ENCODE measurements at regions not wholly inside any gene's neighbourhood (a gene's known extent, or its start where the extent isn't known, plus 50 kb on each side); places are given as distances from the start of the nearest gene placed in this dataset.

DNA sequence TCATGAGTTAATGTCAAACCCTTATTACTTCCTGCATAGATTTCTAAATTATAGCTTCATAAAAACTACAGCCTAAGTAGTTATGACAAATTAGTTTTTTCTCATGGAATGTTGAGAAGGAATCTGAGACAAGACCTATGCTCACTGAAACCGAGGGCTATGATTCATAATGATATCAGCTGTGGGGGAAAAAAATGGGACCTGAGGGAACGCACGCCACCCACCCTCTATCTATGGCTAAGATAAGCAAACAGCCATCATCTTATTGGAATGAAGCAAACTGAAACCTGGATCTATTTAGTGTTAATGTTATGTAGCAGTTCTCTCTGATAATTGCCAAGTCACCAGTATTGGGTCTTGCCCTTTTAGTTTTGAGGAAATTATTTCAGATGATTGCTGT, 906.9 kb upstream of the RAG2 start:
- H3K4me1 ChIP-seq: no peaks in the 10 kb centered on the region
- ChIA-PET POLR2A (no interaction called here), CTCF (no interaction called here)
- H3K27ac ChIP-seq: no peak overlapping the region
- FAIRE-seq (no peak), ATAC-seq (no peak), DNase-seq (ENCODE audit: low read depth in 1 of 2, low spot score in 1 of 2) (no peak)
- no peak overlapping the region for H3K4me3 ChIP-seq
- H3K4me2 ChIP-seq: no peak overlapping the region
- WGBS (ENCODE audit: missing lambda C conversion rate): 1% methylated on average over 3 of the region's 3 CpGs
- no peaks in the 10 kb centered on the region for H3K9me3 ChIP-seq
- TF ChIP-seq NFE2L2 (conservative IDR thresholded peaks at IDR 0.05; ENCODE audit: low read length): no peak
- no peak for TF ChIP-seq CBX8 (IDR thresholded peaks at IDR 0.05)
- no peak for TF ChIP-seq RFX5 (IDR thresholded peaks at IDR 0.05)
- no peak for TF ChIP-seq CBX2 (IDR thresholded peaks at IDR 0.05; ENCODE audit: borderline replicate concordance, low read depth)
- no peak for TF ChIP-seq BHLHE40 (IDR thresholded peaks at IDR 0.05; ENCODE audit: low read depth, low read length)
- TF ChIP-seq CEBPB (IDR thresholded peaks at IDR 0.05): no peak

DNA sequence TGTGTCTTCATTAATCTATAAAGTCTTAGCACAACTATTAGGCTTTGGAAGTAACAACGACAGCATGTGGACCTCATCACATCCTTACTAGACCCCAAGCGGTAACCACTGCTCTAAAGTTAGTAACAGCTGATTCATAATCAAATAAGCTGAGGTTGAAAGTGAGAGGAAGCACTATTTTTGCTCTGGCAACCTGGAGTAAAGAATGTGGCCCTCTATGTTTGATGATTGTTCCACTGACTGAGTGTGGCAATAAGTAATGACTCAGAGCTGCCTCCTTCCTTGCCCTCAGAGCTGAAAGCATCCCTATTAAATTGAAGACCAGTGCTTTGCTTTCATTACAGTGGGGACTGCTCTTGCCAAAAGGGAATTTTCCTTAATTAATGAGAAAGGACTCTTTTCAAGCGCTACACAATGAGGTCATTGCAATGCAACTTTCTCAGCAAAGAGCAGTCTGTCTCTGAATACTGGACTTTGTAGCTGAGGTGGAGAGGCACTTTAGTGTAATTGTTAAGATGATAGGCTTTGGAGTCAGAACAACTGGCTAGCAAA, 906.1 kb upstream of the RAG2 start:
- CTCF ChIA-PET: no interaction called here
- FAIRE-seq: no peak
- Histone ChIP-seq H3K27ac (no peak overlapping the region), H3K9me3 (no peaks in the 10 kb centered on the region), H3K4me1 (no peaks in the 10 kb centered on the region), H3K4me2 (no peak overlapping the region), H3K4me3 (no peak overlapping the region)
- 0% methylated on average over 3 of the region's 3 CpGs for WGBS (ENCODE audit: missing lambda C conversion rate)
- ATAC-seq: no peak
- DNase-seq (ENCODE audit: low read depth in 1 of 2, low spot score in 1 of 2): no peak
- TF ChIP-seq HOXB5 (CRISPR knock-in tag; IDR thresholded peaks at IDR 0.05) (no peak), HES2 (IDR thresholded peaks at IDR 0.05) (no peak), KDM1A (IDR thresholded peaks at IDR 0.05; ENCODE audit: low read depth) (no peak), FOXS1 (CRISPR knock-in tag; IDR thresholded peaks at IDR 0.05) (no peak), MAX (IDR thresholded peaks at IDR 0.05) (no peak), CHD2 (IDR thresholded peaks at IDR 0.05; ENCODE audit: low read length, partially characterized antibody) (no peak), KDM5A (IDR thresholded peaks at IDR 0.05) (no peak), POLR2AphosphoS2 (conservative IDR thresholded peaks at IDR 0.05; ENCODE audit: low read length) (no peak), NR3C1 (IDR thresholded peaks at IDR 0.05) (no peak), FOSB (CRISPR knock-in tag; IDR thresholded peaks at IDR 0.05) (no peak), EHMT2 (IDR thresholded peaks at IDR 0.05; ENCODE audit: low read depth) (no peak), BHLHE40 (IDR thresholded peaks at IDR 0.05; ENCODE audit: low read depth, low read length) (no peak), EHF (CRISPR knock-in tag; IDR thresholded peaks at IDR 0.05) (no peak), TFCP2L1 (CRISPR knock-in tag; IDR thresholded peaks at IDR 0.05) (no peak), ZFP36 (IDR thresholded peaks at IDR 0.05; ENCODE audit: borderline replicate concordance, partially characterized antibody) (no peak), ATOH8 (CRISPR knock-in tag; IDR thresholded peaks at IDR 0.05; ENCODE audit: low read depth) (no peak), SMC3 (IDR thresholded peaks at IDR 0.05) (no peak), SREBF2 (IDR thresholded peaks at IDR 0.05) (no peak)
- TF ChIP-seq, protein P1, sequence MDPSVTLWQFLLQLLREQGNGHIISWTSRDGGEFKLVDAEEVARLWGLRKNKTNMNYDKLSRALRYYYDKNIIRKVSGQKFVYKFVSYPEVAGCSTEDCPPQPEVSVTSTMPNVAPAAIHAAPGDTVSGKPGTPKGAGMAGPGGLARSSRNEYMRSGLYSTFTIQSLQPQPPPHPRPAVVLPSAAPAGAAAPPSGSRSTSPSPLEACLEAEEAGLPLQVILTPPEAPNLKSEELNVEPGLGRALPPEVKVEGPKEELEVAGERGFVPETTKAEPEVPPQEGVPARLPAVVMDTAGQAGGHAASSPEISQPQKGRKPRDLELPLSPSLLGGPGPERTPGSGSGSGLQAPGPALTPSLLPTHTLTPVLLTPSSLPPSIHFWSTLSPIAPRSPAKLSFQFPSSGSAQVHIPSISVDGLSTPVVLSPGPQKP (IDR thresholded peaks at IDR 0.05; ENCODE audit: low read depth, low read length): no peak
- TF ChIP-seq, protein P2, sequence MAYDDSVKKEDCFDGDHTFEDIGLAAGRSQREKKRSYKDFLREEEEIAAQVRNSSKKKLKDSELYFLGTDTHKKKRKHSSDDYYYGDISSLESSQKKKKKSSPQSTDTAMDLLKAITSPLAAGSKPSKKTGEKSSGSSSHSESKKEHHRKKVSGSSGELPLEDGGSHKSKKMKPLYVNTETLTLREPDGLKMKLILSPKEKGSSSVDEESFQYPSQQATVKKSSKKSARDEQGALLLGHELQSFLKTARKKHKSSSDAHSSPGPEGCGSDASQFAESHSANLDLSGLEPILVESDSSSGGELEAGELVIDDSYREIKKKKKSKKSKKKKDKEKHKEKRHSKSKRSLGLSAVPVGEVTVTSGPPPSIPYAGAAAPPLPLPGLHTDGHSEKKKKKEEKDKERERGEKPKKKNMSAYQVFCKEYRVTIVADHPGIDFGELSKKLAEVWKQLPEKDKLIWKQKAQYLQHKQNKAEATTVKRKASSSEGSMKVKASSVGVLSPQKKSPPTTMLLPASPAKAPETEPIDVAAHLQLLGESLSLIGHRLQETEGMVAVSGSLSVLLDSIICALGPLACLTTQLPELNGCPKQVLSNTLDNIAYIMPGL (CRISPR knock-in tag; IDR thresholded peaks at IDR 0.05; ENCODE audit: borderline replicate concordance): no peak
- POLR2A ChIA-PET: no interaction called here
